Effector memory CD4-positive, alpha-beta T cell (primary cell): ENCODE measurements at regions not wholly inside any gene's neighbourhood (a gene's known extent, or its start where the extent isn't known, plus 50 kb on each side); places are given as distances from the start of the nearest gene placed in this dataset.

Experiments
- DNase-seq, 3 donors: peaks; one replicate each; pipeline ENCODE4 v3.0.0-alpha.2; 2020
- H3K27ac ChIP-seq: 2 replicates; pipeline ENCODE4 v1.7.0; 2013; ENCODE audit warnings: mild to moderate bottlenecking, low read length, moderate library complexity; ENCODE audit not compliant: insufficient read depth, poor library complexity, severe bottlenecking
- H3K27me3 ChIP-seq: replicated peaks from 2 replicates; pipeline ENCODE4 v1.7.0; 2013; ENCODE audit warnings: mild to moderate bottlenecking, low read length; ENCODE audit not compliant: insufficient read depth, control insufficient read depth, poor library complexity, severe bottlenecking
- H3K36me3 ChIP-seq: 2 replicates; pipeline ENCODE4 v1.7.0; 2013; ENCODE audit warnings: mild to moderate bottlenecking, low read length, moderate library complexity; ENCODE audit not compliant: control insufficient read depth, insufficient read depth
- H3K4me1 ChIP-seq: 2 replicates; pipeline ENCODE4 v1.7.0; 2013; ENCODE audit warnings: low read length, mild to moderate bottlenecking; ENCODE audit not compliant: control insufficient read depth, insufficient read depth, poor library complexity, severe bottlenecking
- H3K4me3 ChIP-seq: 2 replicates; pipeline ENCODE4 v1.7.0; 2013; ENCODE audit warnings: low read length, low read depth, mild to moderate bottlenecking; ENCODE audit not compliant: insufficient read depth, poor library complexity, severe bottlenecking
- H3K9me3 ChIP-seq: 2 replicates; pipeline ENCODE4 v1.7.0; 2013; ENCODE audit warnings: mild to moderate bottlenecking, low read length, moderate library complexity; ENCODE audit not compliant: control insufficient read depth

- no peak overlapping the region for H3K27ac ChIP-seq
- no peaks in the 10 kb centered on the region for H3K27me3 ChIP-seq
- no peak overlapping the region for H3K4me3 ChIP-seq
- H3K4me1 ChIP-seq, result no peaks in the 10 kb centered on the region
- H3K9me3 ChIP-seq, result no peaks in the 10 kb centered on the region
- H3K36me3 ChIP-seq, result no peaks in the 10 kb centered on the region
- DNase-seq, result no peak
Measured at GRCh38 chr17:65290056-65290455, 152.9 kb downstream of the RGS9 start.

DNA sequence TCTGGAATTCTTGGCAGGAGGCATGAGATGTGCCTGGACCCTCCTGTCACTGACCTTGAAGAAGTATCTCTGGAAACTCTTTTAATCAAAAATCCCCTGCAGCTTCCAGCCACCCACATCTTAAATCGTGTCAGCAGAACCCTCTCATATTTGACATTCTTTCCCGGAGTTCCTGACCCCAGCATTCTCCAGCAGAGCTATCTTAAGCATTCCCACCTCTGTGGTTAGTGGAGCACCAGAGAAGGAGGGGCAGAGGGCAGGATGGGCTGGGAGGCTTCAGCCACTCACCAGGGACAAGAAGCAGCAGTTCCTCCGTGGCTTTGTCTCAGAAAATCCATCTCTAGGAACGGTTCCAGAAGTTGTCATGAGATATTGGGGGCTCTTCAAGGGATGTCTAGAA lies 149.9 kb downstream of the RGS9 start:
- Histone ChIP-seq H3K27ac (no peak overlapping the region), H3K36me3 (no peaks in the 10 kb centered on the region), H3K27me3 (no peaks in the 10 kb centered on the region), H3K9me3 (no peaks in the 10 kb centered on the region), H3K4me1 (no peaks in the 10 kb centered on the region), H3K4me3 (no peak overlapping the region)
- no peak for DNase-seq

- Histone ChIP-seq H3K27ac (no peak overlapping the region), H3K27me3 (no peaks in the 10 kb centered on the region), H3K4me1 (no peaks in the 10 kb centered on the region), H3K9me3 (no peaks in the 10 kb centered on the region), H3K36me3 (no peaks in the 10 kb centered on the region), H3K4me3 (no peak overlapping the region)
- DNase-seq, result no peak
Measured at GRCh38 chr17:65283704-65284103, 146.5 kb downstream of the RGS9 start.

DNA sequence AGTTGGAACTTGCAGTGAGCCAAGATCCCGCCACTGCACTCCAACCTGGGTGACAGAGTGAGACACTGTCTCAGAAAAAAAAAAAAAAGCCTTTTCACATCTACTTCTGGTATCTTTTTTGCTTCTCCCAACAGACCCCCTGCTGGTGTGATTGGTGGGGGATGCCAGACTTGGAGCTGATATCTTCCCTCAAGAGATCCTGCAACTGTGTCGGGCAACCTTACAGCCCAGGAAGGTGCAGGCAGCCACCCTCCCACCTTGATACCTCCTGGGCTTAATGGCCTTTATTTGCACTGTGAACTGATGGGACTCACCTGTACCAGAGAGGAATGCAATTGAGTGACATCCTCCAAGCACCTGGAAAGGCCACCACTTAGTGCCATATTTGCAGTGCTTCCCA lies 142.3 kb downstream of the RGS9 start:
- Histone ChIP-seq H3K4me1 (no peaks in the 10 kb centered on the region), H3K27ac (no peak overlapping the region), H3K9me3 (no peaks in the 10 kb centered on the region), H3K27me3 (no peaks in the 10 kb centered on the region), H3K36me3 (no peaks in the 10 kb centered on the region), H3K4me3 (no peak overlapping the region)
- DNase-seq, result no peak

DNA sequence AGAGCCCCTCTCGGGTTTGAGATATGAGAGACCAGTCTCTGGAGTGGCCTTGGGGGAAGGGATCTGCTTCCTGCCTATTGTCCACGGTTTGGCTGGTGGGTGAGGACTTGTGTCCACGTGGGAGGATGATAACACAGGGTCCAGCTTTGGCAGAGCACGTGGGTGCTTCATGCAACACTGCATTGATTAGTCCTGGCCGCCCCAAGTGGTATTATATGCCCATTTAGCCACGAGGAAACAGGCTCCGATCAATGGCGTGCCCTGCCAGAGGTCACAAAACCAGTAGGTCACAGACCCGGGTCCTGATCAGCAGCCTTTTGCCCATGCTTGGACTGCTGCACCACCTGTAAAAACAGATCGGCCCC lies 141.6 kb downstream of the RGS9 start:
- H3K27me3 ChIP-seq, result no peaks in the 10 kb centered on the region

DNA sequence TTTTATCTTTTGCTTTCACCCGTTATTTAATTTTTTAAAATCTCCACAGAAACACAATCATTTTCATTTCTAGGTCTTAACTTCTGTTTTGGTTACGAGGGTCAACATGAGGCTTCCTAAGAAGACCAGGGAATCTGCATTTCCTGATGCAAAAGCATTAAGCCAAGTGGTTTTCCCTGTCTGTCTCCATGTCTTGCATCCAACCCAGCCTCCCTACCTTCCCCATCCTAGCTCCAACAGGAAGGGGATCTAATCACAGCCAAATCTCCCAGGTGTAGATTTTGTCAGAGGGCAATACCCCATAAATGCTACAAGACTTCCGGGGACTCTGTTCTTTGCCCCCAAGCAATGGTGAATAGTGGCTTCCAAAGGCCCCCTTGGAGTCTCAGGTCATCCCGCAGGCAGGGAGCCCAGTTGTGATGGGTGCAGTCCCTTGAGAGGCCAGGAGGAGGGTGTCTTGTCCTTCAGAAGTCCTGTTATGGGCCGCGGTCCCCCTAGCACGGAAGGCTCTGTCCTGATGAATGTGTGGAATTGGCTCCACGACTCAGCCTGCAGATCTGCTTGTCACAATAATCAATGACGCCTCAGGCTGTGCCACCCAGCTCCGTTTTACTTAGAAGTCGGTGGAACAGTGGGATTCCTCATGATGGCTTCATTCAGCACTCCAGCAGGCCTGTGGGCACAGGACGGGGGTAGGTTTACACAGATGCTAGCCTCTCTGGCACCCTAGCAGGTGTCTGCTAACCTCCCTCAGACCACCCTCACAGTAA lies 141.1 kb downstream of the RGS9 start:
- Histone ChIP-seq H3K4me1 (no peaks in the 10 kb centered on the region), H3K4me3 (no peak overlapping the region), H3K36me3 (no peaks in the 10 kb centered on the region), H3K27ac (no peak overlapping the region), H3K9me3 (no peaks in the 10 kb centered on the region), H3K27me3 (no peaks in the 10 kb centered on the region)
- no peak for DNase-seq

More for the DNA sequence above, 141.6 kb downstream of the RGS9 start:
- no peak overlapping the region for H3K27ac ChIP-seq
- H3K36me3 ChIP-seq, result no peaks in the 10 kb centered on the region
- DNase-seq, result no peak
- H3K4me1 ChIP-seq, result no peaks in the 10 kb centered on the region
- no peaks in the 10 kb centered on the region for H3K9me3 ChIP-seq
- H3K4me3 ChIP-seq, result no peak overlapping the region

GRCh38 chr17:65277576-65277975 lies 140.4 kb downstream of the RGS9 start:
- DNase-seq, result no peak
- no peaks in the 10 kb centered on the region for H3K4me1 ChIP-seq
- H3K9me3 ChIP-seq, result no peaks in the 10 kb centered on the region
- H3K27ac ChIP-seq, result no peak overlapping the region
- H3K27me3 ChIP-seq, result no peaks in the 10 kb centered on the region
- H3K4me3 ChIP-seq, result no peak overlapping the region
- no peaks in the 10 kb centered on the region for H3K36me3 ChIP-seq
